Urinary bladder (tissue), 3 donors: ENCODE measurements at regions not wholly inside any gene's neighbourhood (a gene's known extent, or its start where the extent isn't known, plus 50 kb on each side); places are given as distances from the start of the nearest gene placed in this dataset.
A peak's percentile ranks its signal among the peaks of the same experiment; 100 is the strongest.

ENCODE experiments used
- DNase-seq: peaks from one replicate; pipeline ENCODE4 v3.0.0-alpha.2; 2015; ENCODE audit errors: extremely low spot score
- H3K27ac ChIP-seq: one replicate; pipeline ENCODE4 v1.5.1; 2013; ENCODE audit warnings: low read depth, mild to moderate bottlenecking, moderate library complexity
- H3K36me3 ChIP-seq: one replicate; pipeline ENCODE4 v1.6.1; 2013; ENCODE audit warnings: mild to moderate bottlenecking, moderate library complexity; ENCODE audit not compliant: insufficient read depth
- H3K4me1 ChIP-seq: one replicate; pipeline ENCODE4 v1.6.1; 2013; ENCODE audit warnings: mild to moderate bottlenecking, moderate library complexity; ENCODE audit not compliant: insufficient read depth
- H3K4me3 ChIP-seq: one replicate; pipeline ENCODE4 v1.5.1; 2013; ENCODE audit warnings: low read depth, low read length
- WGBS: extraction: QIAGEN DNeasy Blood & Tissue Kit; methylation state at CpG from one replicate; pipeline ENCODE4 v1.1.7; 2013; 5-methylcytosine and 5-hydroxymethylcytosine counted together
- donor health status: healthy with polysubstance abuse.
- donor health status: healthy.

- Histone ChIP-seq H3K27ac (no peak overlapping the region), H3K4me3 (no peak overlapping the region), H3K4me1 (no peaks in the 10 kb centered on the region), H3K36me3 (no peaks in the 10 kb centered on the region)
- DNase-seq, result no peak
These were observed 1523.1 kb upstream of the CDH9 start for GRCh38 chr5:28561522-28561921.

- no peak overlapping the region for H3K27ac ChIP-seq
- WGBS, result 66% methylated on average over 1 of the region's 1 CpG
- no peaks in the 10 kb centered on the region for H3K4me1 ChIP-seq
- H3K4me3 ChIP-seq, result no peak overlapping the region
- H3K36me3 ChIP-seq, result no peaks in the 10 kb centered on the region
- no peak for DNase-seq
These were observed 1519.8 kb upstream of the CDH9 start for GRCh38 chr5:28558196-28558595.

- no peak for DNase-seq
These were observed 1518.7 kb upstream of the CDH9 start for GRCh38 chr5:28557114-28557513.

DNA sequence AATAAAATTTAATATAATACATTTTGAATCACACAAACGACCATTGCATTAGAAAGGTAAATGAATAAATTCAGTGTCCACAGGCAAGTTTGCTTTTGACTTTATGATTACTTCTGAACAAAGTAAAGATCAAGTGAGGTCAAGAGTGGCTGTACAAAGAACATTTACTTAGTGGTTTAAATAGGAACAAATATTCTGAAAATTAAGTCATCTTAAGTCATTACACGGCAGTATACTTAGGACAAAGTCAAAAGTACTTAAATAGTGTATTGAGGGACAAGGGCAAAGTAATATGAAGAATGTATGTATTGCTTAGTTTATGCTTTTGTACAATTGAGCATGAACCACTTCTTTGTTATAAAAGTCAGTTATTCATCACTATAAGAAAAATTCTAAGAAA, 1511.2 kb upstream of the CDH9 start:
- Histone ChIP-seq H3K4me1 (no peaks in the 10 kb centered on the region), H3K27ac (no peak overlapping the region), H3K36me3 (no peaks in the 10 kb centered on the region), H3K4me3 (no peak overlapping the region)
- WGBS, result 59% methylated on average over 2 of the region's 2 CpGs
- DNase-seq, result no peak

More at GRCh38 chr5:28557114-28557513, 1518.7 kb upstream of the CDH9 start:
- H3K4me3 ChIP-seq, result no peak overlapping the region
- H3K4me1 ChIP-seq, result no peaks in the 10 kb centered on the region
- H3K27ac ChIP-seq, result no peak overlapping the region
- H3K36me3 ChIP-seq, result no peaks in the 10 kb centered on the region

GRCh38 chr5:28548856-28549255, 1510.5 kb upstream of the CDH9 start:
- Histone ChIP-seq H3K4me3 (no peak overlapping the region), H3K27ac (no peak overlapping the region), H3K4me1 (no peaks in the 10 kb centered on the region), H3K36me3 (no peaks in the 10 kb centered on the region)
- no peak for DNase-seq
- WGBS, result 63% methylated on average over 1 of the region's 1 CpG

DNA sequence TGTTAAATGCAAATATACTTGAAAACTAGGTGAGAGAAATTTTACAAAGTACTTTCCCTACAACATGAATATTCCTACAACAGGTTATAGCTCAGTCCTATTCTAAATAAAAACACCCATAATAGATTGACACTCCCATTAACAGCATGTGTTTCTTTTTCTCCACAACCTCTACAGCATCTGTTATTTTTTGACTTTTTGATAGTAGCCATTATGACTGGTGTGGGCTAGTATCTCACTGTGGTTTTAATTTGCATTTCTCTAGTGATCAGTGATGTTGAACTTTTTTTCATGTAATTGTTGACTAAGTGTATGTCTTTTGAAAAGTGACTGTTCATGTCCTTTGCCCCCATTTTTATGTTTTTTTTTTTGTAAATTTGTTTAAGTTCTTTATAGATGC, 1506.1 kb upstream of the CDH9 start:
- no peak overlapping the region for H3K27ac ChIP-seq
- DNase-seq, result no peak
- H3K4me3 ChIP-seq, result no peak overlapping the region
- no peaks in the 10 kb centered on the region for H3K4me1 ChIP-seq
- H3K36me3 ChIP-seq, result no peaks in the 10 kb centered on the region

DNA sequence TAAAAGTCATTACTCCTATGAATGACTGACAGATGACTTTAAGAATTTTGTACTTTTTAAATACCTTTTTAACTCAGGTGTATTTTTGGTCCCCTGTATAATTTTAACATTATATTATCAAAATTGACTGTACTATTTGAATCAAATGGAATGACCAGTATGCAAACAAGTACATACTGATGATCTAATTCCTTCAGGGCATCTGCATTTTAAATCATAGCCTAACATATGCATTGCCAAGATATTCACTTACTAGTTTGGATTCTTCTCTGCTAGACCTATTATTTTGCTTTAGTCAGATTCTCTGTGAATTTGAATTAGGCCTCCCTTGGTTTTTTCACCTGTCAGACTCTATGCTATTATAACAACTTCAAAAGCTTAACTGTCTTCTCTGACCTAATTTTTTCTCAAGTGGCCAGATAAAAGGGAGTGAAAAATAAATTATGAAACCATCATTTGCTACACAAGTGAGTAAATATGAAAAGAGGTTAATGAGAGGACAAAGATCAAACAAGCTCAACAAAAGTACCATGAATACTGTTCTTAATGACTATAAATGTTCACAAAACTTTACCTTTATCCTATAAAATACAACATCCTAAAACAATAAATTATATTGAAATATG, 1505.2 kb upstream of the CDH9 start:
- H3K4me3 ChIP-seq, result no peak overlapping the region
- no peaks in the 10 kb centered on the region for H3K4me1 ChIP-seq

DNA sequence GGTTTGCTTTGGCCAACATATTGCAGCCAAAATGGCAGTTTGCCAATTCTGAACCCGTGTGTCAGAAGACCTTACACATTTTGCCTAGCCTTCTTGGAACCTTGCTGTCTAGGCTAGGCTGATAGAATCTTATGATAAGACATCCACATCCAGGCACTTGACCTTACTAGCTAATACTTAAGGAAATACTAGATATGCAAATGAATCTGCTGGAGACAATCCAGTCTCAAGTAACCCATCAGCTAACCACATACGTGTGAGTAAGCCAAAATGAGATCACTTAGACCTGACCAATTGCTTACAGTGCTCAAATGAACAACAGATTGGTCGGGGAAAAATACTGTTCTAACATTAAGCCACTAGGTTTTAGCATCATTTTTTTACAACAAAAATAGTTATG, 1504.6 kb upstream of the CDH9 start:
- no peak overlapping the region for H3K27ac ChIP-seq
- H3K4me3 ChIP-seq, result no peak overlapping the region
- H3K4me1 ChIP-seq, result no peaks in the 10 kb centered on the region
- DNase-seq, result no peak
- 45% methylated on average over 3 of the region's 3 CpGs for WGBS
- H3K36me3 ChIP-seq, result no peaks in the 10 kb centered on the region

More for the DNA sequence above, 1505.2 kb upstream of the CDH9 start:
- DNase-seq, result no peak
- H3K27ac ChIP-seq, result no peak overlapping the region
- H3K36me3 ChIP-seq, result no peaks in the 10 kb centered on the region

- WGBS, result 56% methylated on average over 4 of the region's 4 CpGs
- no peak overlapping the region for H3K27ac ChIP-seq
These were observed 1485.7 kb upstream of the CDH9 start for GRCh38 chr5:28523888-28524635.

DNA sequence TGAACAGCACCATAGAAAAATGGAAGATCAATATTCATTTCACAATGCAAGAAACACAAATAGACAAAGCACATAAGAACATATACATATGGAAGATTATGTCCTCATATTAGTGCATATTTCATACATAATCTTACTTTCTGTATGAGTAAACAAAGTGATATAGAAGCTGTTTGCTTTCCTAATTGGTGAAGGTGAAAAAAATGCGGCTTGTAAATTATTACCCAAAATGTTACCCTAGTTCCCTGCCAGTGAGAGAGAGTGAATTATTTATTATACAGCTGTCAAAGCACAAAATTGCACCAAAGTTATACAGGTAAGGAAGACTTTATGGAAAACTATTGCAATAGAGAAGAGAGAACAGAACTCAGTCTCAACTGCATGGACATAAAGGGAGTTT, 1485.0 kb upstream of the CDH9 start:
- 94% methylated on average over 1 of the region's 1 CpG for WGBS
- no peak overlapping the region for H3K27ac ChIP-seq
- H3K36me3 ChIP-seq, result no peaks in the 10 kb centered on the region
- no peaks in the 10 kb centered on the region for H3K4me1 ChIP-seq
- no peak for DNase-seq
- no peak overlapping the region for H3K4me3 ChIP-seq

More at GRCh38 chr5:28523888-28524635, 1485.7 kb upstream of the CDH9 start:
- DNase-seq, result peak; percentile 2
- Histone ChIP-seq H3K4me3 (no peak overlapping the region), H3K4me1 (no peaks in the 10 kb centered on the region), H3K36me3 (no peaks in the 10 kb centered on the region)

DNA sequence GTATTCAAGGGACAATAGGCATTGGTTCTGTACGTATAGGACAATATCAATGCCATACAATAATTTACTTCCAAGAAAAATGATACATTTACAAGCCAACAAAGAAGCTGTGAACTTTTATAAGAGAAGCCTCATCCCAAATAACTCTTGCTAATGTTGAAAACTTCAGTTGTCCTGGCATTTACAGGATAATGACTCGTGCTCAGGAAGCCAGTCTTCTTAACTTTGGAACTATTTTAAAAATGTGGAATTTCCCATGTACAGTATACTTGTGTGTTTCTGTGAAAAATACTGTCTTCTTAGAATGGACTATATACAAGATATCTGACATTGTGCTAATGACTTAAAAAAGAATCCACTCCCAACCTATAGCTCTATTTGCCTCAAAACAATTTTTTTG, 1479.3 kb upstream of the CDH9 start:
- H3K4me1 ChIP-seq, result no peaks in the 10 kb centered on the region
- no peak overlapping the region for H3K4me3 ChIP-seq
- no peaks in the 10 kb centered on the region for H3K36me3 ChIP-seq
- 57% methylated on average over 2 of the region's 2 CpGs for WGBS
- no peak for DNase-seq
- no peak overlapping the region for H3K27ac ChIP-seq

- no peaks in the 10 kb centered on the region for H3K4me1 ChIP-seq
- no peak overlapping the region for H3K27ac ChIP-seq
- DNase-seq, result no peak
- H3K36me3 ChIP-seq, result no peaks in the 10 kb centered on the region
- no peak overlapping the region for H3K4me3 ChIP-seq
- 52% methylated on average over 4 of the region's 4 CpGs for WGBS
These were observed 1478.3 kb upstream of the CDH9 start for GRCh38 chr5:28516722-28517121.

DNA sequence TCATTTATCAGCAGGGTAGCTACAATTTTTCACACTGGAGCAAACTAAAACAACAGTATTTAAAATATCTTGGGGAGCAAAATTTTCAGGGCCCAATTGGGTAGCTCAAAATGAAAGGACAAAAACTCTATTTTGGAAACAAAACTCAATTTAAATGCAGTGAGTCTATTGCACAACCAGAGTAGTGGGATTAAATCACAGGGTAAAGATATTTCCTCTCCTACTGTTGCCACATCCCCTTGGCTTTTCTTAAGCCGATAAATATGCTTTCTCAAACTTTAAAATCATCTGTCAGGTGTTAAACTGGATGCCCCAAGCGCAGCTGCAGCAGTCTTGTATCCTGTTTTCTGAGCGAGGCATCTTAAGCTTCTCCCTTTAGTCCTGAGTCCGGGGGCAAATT, 1474.3 kb upstream of the CDH9 start:
- DNase-seq, result no peak
- Histone ChIP-seq H3K4me1 (no peaks in the 10 kb centered on the region), H3K4me3 (no peak overlapping the region), H3K27ac (no peak overlapping the region), H3K36me3 (no peaks in the 10 kb centered on the region)
- WGBS, result 61% methylated on average over 4 of the region's 4 CpGs

GRCh38 chr5:28505121-28505520, 1466.7 kb upstream of the CDH9 start:
- Histone ChIP-seq H3K4me3 (no peak overlapping the region), H3K4me1 (no peaks in the 10 kb centered on the region), H3K27ac (no peak overlapping the region), H3K36me3 (no peaks in the 10 kb centered on the region)
- DNase-seq, result no peak
- 59% methylated on average over 1 of the region's 1 CpG for WGBS
